ENCODE measurements at regions not wholly inside any gene's neighbourhood (a gene's known extent, or its start where the extent isn't known, plus 50 kb on each side); places are given as distances from the start of the nearest gene placed in this dataset.

- ChIA-PET CTCF (no interaction called here), POLR2A (no interaction called here)
- no peak overlapping the region for H3K4me3 ChIP-seq (ENCODE audit: low read depth, low read length)
- no peaks in the 10 kb centered on the region for H3K4me1 ChIP-seq
- no peaks in the 10 kb centered on the region for H3K27me3 ChIP-seq (replicated peaks; ENCODE audit: control insufficient read depth, insufficient read depth, low read length)
- H3K9me3 ChIP-seq, result no peaks in the 10 kb centered on the region
- no peak overlapping the region for H3K27ac Mint-ChIP-seq (ENCODE audit: unreplicated experiment)
- no peaks in the 10 kb centered on the region for H3K9me3 Mint-ChIP-seq (ENCODE audit: unreplicated experiment)
- TF ChIP-seq, protein P1, sequence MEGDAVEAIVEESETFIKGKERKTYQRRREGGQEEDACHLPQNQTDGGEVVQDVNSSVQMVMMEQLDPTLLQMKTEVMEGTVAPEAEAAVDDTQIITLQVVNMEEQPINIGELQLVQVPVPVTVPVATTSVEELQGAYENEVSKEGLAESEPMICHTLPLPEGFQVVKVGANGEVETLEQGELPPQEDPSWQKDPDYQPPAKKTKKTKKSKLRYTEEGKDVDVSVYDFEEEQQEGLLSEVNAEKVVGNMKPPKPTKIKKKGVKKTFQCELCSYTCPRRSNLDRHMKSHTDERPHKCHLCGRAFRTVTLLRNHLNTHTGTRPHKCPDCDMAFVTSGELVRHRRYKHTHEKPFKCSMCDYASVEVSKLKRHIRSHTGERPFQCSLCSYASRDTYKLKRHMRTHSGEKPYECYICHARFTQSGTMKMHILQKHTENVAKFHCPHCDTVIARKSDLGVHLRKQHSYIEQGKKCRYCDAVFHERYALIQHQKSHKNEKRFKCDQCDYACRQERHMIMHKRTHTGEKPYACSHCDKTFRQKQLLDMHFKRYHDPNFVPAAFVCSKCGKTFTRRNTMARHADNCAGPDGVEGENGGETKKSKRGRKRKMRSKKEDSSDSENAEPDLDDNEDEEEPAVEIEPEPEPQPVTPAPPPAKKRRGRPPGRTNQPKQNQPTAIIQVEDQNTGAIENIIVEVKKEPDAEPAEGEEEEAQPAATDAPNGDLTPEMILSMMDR (IDR thresholded peaks at IDR 0.05; ENCODE audit: insufficient read depth in 1 of 2, low read depth in 1 of 2, low read length in 1 of 2, severe bottlenecking in 1 of 2, unreplicated experiment in 1 of 2), result no peak
- H3K27me3 Mint-ChIP-seq (ENCODE audit: insufficient read depth, unreplicated experiment), result peaks cover 3% of the 10 kb centered on the region
- intact Hi-C loops (cut with micrococcal nuclease; ENCODE audit: unreplicated experiment), result no loop called here
- H3K4me1 Mint-ChIP-seq (ENCODE audit: low read depth, unreplicated experiment), result no peaks in the 10 kb centered on the region
- H3K4me3 Mint-ChIP-seq (ENCODE audit: unreplicated experiment), result no peak overlapping the region
- no peak for DNase-seq
- H3K36me3 ChIP-seq (ENCODE audit: control insufficient read depth, insufficient read depth, low read length), result no peaks in the 10 kb centered on the region
- BruUV-seq (replicated peaks), result no TSS peak
- no peaks in the 10 kb centered on the region for H3K36me3 Mint-ChIP-seq (ENCODE audit: insufficient read depth, unreplicated experiment)
Observed at GRCh38 chr12:74641262-74641661, 103.6 kb downstream of the ATXN7L3B start.

- Mint-ChIP-seq H3K9me3 (ENCODE audit: unreplicated experiment) (no peaks in the 10 kb centered on the region), H3K27ac (ENCODE audit: unreplicated experiment) (no peak overlapping the region), H3K4me1 (ENCODE audit: low read depth, unreplicated experiment) (no peaks in the 10 kb centered on the region), H3K4me3 (ENCODE audit: unreplicated experiment) (no peak overlapping the region), H3K27me3 (ENCODE audit: insufficient read depth, unreplicated experiment) (peaks cover 3% of the 10 kb centered on the region), H3K36me3 (ENCODE audit: insufficient read depth, unreplicated experiment) (no peaks in the 10 kb centered on the region)
- ChIA-PET POLR2A (no interaction called here), CTCF (no interaction called here)
- no TSS peak for BruUV-seq (replicated peaks)
- H3K27me3 ChIP-seq (replicated peaks; ENCODE audit: control insufficient read depth, insufficient read depth, low read length), result no peaks in the 10 kb centered on the region
- no peaks in the 10 kb centered on the region for H3K36me3 ChIP-seq (ENCODE audit: control insufficient read depth, insufficient read depth, low read length)
- no peak for DNase-seq
- no peaks in the 10 kb centered on the region for H3K9me3 ChIP-seq
- TF ChIP-seq, protein P1 (IDR thresholded peaks at IDR 0.05; ENCODE audit: insufficient read depth in 1 of 2, low read depth in 1 of 2, low read length in 1 of 2, severe bottlenecking in 1 of 2, unreplicated experiment in 1 of 2), result no peak
- intact Hi-C loops (cut with micrococcal nuclease; ENCODE audit: unreplicated experiment), result no loop called here
- H3K4me1 ChIP-seq, result no peaks in the 10 kb centered on the region
- no peak overlapping the region for H3K4me3 ChIP-seq (ENCODE audit: low read depth, low read length)
Observed at GRCh38 chr12:74641694-74642093, 104.1 kb downstream of the ATXN7L3B start.

GRCh38 chr12:74644681-74645080 lies 107.0 kb downstream of the ATXN7L3B start:
- no peak for DNase-seq
- Mint-ChIP-seq H3K4me1 (ENCODE audit: low read depth, unreplicated experiment) (no peaks in the 10 kb centered on the region), H3K9me3 (ENCODE audit: unreplicated experiment) (no peaks in the 10 kb centered on the region), H3K27ac (ENCODE audit: unreplicated experiment) (no peak overlapping the region), H3K36me3 (ENCODE audit: insufficient read depth, unreplicated experiment) (no peaks in the 10 kb centered on the region), H3K4me3 (ENCODE audit: unreplicated experiment) (no peak overlapping the region), H3K27me3 (ENCODE audit: insufficient read depth, unreplicated experiment) (peaks cover 3% of the 10 kb centered on the region)
- no TSS peak for BruUV-seq (replicated peaks)
- TF ChIP-seq, protein P1 (IDR thresholded peaks at IDR 0.05; ENCODE audit: insufficient read depth in 1 of 2, low read depth in 1 of 2, low read length in 1 of 2, severe bottlenecking in 1 of 2, unreplicated experiment in 1 of 2), result no peak
- Histone ChIP-seq H3K27me3 (replicated peaks; ENCODE audit: control insufficient read depth, insufficient read depth, low read length) (no peaks in the 10 kb centered on the region), H3K9me3 (no peaks in the 10 kb centered on the region), H3K4me1 (no peaks in the 10 kb centered on the region), H3K36me3 (ENCODE audit: control insufficient read depth, insufficient read depth, low read length) (no peaks in the 10 kb centered on the region), H3K4me3 (ENCODE audit: low read depth, low read length) (no peak overlapping the region)
- CTCF ChIA-PET, result no interaction called here
- intact Hi-C loops (cut with micrococcal nuclease; ENCODE audit: unreplicated experiment), result no loop called here
- POLR2A ChIA-PET, result no interaction called here

All from Caco-2 (cell line).